AG04450 (cell line): ENCODE measurements at regions not wholly inside any gene's neighbourhood (a gene's known extent, or its start where the extent isn't known, plus 50 kb on each side); places are given as distances from the start of the nearest gene placed in this dataset.

ENCODE experiments used
- CTCF ChIA-PET: fragments of 300-600, 350-600 bp; formaldehyde crosslinking; extraction: SDS; loops from one replicate; lab custom pipeline; 2022; ENCODE audit warnings: antibody characterized with exemption, inconsistent platforms; lab: Charles Lee
- POLR2A ChIA-PET: fragments of 350-600 bp; formaldehyde crosslinking; extraction: SDS; loops from one replicate; lab custom pipeline; 2021; ENCODE audit warnings: antibody characterized with exemption, inconsistent platforms; lab: Yijun Ruan, JAX
- DNase-seq: peaks from one replicate; pipeline ENCODE4 v3.0.0-alpha.2; 2011; ENCODE audit warnings: low read depth, low spot score
- H3K27ac ChIP-seq: one replicate; pipeline ENCODE4 v1.5.1; 2012; ENCODE audit warnings: low read depth, low read length, control low read depth
- H3K27me3 ChIP-seq: one replicate; pipeline ENCODE4 v1.6.0; 2012; ENCODE audit warnings: low read length; ENCODE audit not compliant: control insufficient read depth, insufficient read depth
- H3K4me3 ChIP-seq: 2 replicates; pipeline ENCODE4 v1.5.1; 2011; ENCODE audit warnings: mild to moderate bottlenecking, low read depth, low read length, control low read depth
- H3K9me3 ChIP-seq: 2 replicates; pipeline ENCODE4 v1.5.1; 2012; ENCODE audit warnings: low read length; ENCODE audit not compliant: control insufficient read depth, insufficient read depth
- CTCF ChIP-seq: IDR thresholded peaks from 2 replicates; pipeline ENCODE4 v1.5.1; 2011; ENCODE audit warnings: low read depth, low read length, control low read depth, inconsistent platforms

- no peak overlapping the region for H3K4me3 ChIP-seq
- DNase-seq, result no peak
- H3K9me3 ChIP-seq, result no peaks in the 10 kb centered on the region
- no peaks in the 10 kb centered on the region for H3K27me3 ChIP-seq
- ChIA-PET POLR2A (no interaction called here), CTCF (no interaction called here)
- H3K27ac ChIP-seq, result no peak overlapping the region
- TF ChIP-seq CTCF, result no peak
Observed at GRCh38 chr11:96885405-96885804, 495.6 kb downstream of the JRKL start.

GRCh38 chr11:96885912-96886311 is 496.1 kb downstream of the JRKL start:
- Histone ChIP-seq H3K4me3 (no peak overlapping the region), H3K9me3 (no peaks in the 10 kb centered on the region), H3K27me3 (no peaks in the 10 kb centered on the region), H3K27ac (no peak overlapping the region)
- DNase-seq, result no peak
- POLR2A ChIA-PET, result no interaction called here
- CTCF ChIA-PET, result no interaction called here
- TF ChIP-seq CTCF, result no peak

- CTCF ChIA-PET, result interaction anchor here (0.8 kb wide), 1 partner anchor 429 kb away, joined by 3 read pairs; no protein-coding TSS in a partner anchor
- no peak for DNase-seq
- POLR2A ChIA-PET, result no interaction called here
- H3K4me3 ChIP-seq, result no peak overlapping the region
- H3K27me3 ChIP-seq, result no peaks in the 10 kb centered on the region
- TF ChIP-seq CTCF, result no peak
- H3K9me3 ChIP-seq, result no peaks in the 10 kb centered on the region
- H3K27ac ChIP-seq, result no peak overlapping the region
Observed at GRCh38 chr11:96893988-96894387, 504.2 kb downstream of the JRKL start.

GRCh38 chr11:96894587-96894986 is 504.8 kb downstream of the JRKL start:
- ChIA-PET POLR2A (no interaction called here), CTCF (interaction anchor here (0.8 kb wide), 1 partner anchor 430 kb away, joined by 3 read pairs; no protein-coding TSS in a partner anchor)
- no peak for TF ChIP-seq CTCF
- no peak overlapping the region for H3K4me3 ChIP-seq
- no peak for DNase-seq
- no peaks in the 10 kb centered on the region for H3K9me3 ChIP-seq
- no peak overlapping the region for H3K27ac ChIP-seq
- no peaks in the 10 kb centered on the region for H3K27me3 ChIP-seq

- ChIA-PET POLR2A (no interaction called here), CTCF (no interaction called here)
- Histone ChIP-seq H3K4me3 (no peak overlapping the region), H3K27me3 (no peaks in the 10 kb centered on the region), H3K27ac (no peak overlapping the region), H3K9me3 (no peaks in the 10 kb centered on the region)
- DNase-seq, result no peak
- no peak for TF ChIP-seq CTCF
Observed at GRCh38 chr11:96899971-96900370, 510.2 kb downstream of the JRKL start.
